ENCODE measurements at regions not wholly inside any gene's neighbourhood (a gene's known extent, or its start where the extent isn't known, plus 50 kb on each side); places are given as distances from the start of the nearest gene placed in this dataset.
"Not testable (repeated sequence)": the region's sequence is repeated elsewhere in the genome, so short reads cannot be mapped to it uniquely, and the experiment has no call there.

DNA sequence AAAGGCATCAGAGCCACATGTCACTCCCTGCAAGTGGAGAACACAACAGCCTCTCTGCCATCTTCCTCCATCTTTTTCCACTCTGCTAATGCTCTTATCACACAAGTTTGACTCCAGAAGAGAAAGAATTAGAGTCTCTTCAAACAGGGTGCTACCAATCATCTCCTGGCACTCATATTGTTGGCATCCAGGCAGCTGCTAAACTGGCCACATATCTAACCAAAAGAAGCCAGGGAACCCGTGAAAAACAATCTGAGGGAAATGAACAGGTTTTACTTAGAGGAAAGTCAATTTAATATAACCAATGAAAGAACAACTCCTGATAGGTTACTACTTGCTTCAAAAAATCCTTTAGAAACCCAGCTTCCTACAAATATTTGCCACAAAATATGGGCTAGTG, 117.2 kb downstream of the SLC25A46 start:
- no peak for DNase-seq (ENCODE audit: extremely low read depth in 1 of 11, low read depth in 9 of 11, low spot score in 4 of 11)

- peak in 4 of 11 donors; percentile 6 to 12 (median 10) for DNase-seq (ENCODE audit: extremely low read depth in 1 of 11, low read depth in 9 of 11, low spot score in 4 of 11)
Observed at GRCh38 chr5:110865400-110866094, 126.7 kb downstream of the SLC25A46 start.

- no peak for DNase-seq (ENCODE audit: extremely low read depth in 1 of 11, low read depth in 9 of 11, low spot score in 4 of 11)
Observed at GRCh38 chr5:110869927-110870326, 131.1 kb downstream of the SLC25A46 start.

GRCh38 chr5:110872200-110872599, 133.4 kb downstream of the SLC25A46 start:
- no peak for DNase-seq (ENCODE audit: extremely low read depth in 1 of 11, low read depth in 9 of 11, low spot score in 4 of 11)

DNA sequence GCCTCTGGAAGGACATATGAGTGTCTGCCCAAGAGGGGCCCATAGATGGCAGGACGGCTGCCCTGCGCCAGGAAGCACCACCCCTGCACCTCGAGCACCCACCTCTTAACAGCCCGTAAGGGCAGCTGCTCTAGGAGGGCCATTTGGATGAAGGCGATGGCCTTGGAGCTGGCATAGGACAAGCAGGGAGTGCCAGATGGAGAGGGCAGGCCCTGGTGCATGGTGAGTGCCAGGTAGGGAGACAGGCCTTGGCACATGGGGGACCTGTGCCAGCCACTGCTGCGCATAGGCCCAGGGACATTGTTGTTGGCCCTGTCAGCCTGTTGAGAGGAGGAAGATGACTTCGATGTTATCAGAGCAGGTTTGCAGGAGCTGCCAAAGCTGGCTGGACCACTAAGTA, 134.2 kb downstream of the SLC25A46 start:
- no peak for DNase-seq (ENCODE audit: extremely low read depth in 1 of 11, low read depth in 9 of 11, low spot score in 4 of 11)

- no peak for DNase-seq (ENCODE audit: extremely low read depth in 1 of 11, low read depth in 9 of 11, low spot score in 4 of 11)
Observed at GRCh38 chr5:110873773-110874437, 135.1 kb downstream of the SLC25A46 start.

DNA sequence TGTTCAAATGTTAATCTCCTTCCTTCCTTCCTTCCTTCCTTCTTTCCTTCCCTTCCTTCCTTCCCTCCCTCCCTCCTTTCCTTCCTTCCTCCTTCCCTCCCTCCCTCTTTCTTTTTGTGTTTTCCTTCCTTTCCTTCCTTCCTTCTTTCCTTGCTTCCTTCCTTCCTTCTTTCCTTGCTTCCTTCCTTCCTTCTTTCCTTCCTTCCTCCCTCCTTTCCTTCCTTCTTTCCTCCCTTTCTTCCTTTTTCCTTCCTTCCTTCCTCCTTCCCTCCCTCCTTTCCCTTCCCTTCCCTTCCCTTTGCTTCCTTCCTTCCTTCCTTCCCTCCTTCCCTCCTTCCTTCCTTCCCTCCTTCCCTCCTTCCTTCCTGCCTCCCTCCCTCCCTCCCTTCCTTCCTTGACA, 136.3 kb downstream of the SLC25A46 start:
- not testable (repeated sequence) for DNase-seq (ENCODE audit: extremely low read depth in 1 of 11, low read depth in 9 of 11, low spot score in 4 of 11)

DNA sequence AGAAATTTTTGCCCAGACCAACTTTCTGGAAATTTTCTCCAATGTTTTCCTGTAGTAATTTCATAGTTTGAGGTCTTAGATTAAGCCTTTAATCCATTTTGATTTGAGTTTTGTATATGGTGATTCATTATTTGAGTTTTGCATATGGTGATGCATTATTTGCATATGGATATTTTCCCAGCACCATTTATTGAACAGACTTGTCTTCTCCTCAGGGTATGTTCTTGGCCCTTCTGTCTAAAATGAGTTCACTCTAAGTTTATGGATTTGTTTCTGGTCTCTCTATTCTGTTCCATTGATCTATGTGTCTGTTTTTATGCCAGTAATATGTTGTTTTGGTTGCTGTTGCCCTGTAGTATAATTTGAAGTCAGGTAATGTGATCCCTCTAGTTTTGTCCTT, 139.3 kb downstream of the SLC25A46 start:
- DNase-seq (ENCODE audit: extremely low read depth in 1 of 11, low read depth in 9 of 11, low spot score in 4 of 11): no peak

- no peak for DNase-seq (ENCODE audit: extremely low read depth in 1 of 11, low read depth in 9 of 11, low spot score in 4 of 11)
Observed at GRCh38 chr5:110879675-110880074, 140.9 kb downstream of the SLC25A46 start.

DNA sequence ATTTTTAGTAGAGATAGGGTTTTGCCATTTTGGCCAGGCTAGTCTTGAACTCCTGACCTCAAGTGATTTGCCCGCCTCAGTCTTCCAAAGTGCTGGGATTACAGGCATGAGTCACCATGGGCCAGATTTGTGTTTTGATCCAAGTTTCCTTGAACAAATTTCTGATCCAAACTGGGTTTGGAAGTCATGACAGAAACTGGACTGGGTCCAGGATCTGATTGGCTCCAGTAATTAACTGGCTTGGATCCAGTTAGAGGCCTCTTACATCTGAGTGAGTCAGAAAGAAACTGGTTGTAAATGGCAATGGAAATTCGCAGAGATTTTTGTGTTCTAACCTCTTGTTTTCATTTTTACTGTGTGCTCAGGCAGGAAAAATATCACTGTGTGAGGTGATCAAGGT, 141.6 kb downstream of the SLC25A46 start:
- DNase-seq (ENCODE audit: extremely low read depth in 1 of 11, low read depth in 9 of 11, low spot score in 4 of 11): peak in 1 of 11 donors; percentile 4

DNA sequence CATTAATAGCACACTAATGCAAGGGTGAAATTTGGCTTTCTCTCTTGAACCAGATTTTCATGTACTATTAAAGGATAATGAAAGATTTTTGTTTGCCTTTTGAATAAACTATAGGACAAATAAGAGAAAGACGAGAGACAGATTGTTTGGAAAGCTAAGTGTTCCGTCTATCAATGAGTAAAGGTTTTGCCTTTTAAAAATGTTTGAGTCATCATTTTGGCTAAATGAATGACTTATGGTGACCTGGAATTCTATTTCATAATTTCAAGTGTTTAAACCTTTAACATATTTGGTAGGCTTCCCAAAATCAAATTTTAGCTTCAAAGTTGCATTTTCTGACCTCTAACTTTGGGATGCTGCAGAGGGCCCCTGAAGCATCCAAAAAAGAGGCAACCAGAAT, 145.2 kb downstream of the SLC25A46 start:
- DNase-seq (ENCODE audit: extremely low read depth in 1 of 11, low read depth in 9 of 11, low spot score in 4 of 11): no peak

- not testable (repeated sequence) for DNase-seq (ENCODE audit: extremely low read depth in 1 of 11, low read depth in 9 of 11, low spot score in 4 of 11)
Observed at GRCh38 chr5:110887170-110887569, 148.4 kb downstream of the SLC25A46 start.

- not testable (repeated sequence) for DNase-seq (ENCODE audit: extremely low read depth in 1 of 11, low read depth in 9 of 11, low spot score in 4 of 11)
Observed at GRCh38 chr5:110893854-110894483, 155.2 kb downstream of the SLC25A46 start.

DNA sequence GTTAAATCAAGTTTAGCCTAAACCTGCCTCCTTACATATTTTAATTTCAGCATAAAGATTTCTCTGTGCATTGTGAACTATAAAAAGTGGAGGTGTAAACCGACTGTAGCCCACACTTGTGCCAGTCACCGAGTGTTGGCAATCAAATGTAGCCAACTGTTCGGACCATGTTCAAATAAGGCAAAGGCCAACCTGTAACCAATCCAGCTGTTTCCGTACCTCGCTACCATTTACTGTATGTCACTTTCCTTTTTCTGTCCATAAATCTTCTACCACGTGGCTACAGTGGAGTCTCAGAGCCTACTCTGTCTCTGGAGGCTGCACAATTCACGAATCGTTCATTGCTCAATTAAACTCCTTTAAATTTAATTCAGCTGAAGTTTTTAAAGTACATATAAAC, 156.0 kb downstream of the SLC25A46 start:
- no peak for DNase-seq (ENCODE audit: extremely low read depth in 1 of 11, low read depth in 9 of 11, low spot score in 4 of 11)

DNA sequence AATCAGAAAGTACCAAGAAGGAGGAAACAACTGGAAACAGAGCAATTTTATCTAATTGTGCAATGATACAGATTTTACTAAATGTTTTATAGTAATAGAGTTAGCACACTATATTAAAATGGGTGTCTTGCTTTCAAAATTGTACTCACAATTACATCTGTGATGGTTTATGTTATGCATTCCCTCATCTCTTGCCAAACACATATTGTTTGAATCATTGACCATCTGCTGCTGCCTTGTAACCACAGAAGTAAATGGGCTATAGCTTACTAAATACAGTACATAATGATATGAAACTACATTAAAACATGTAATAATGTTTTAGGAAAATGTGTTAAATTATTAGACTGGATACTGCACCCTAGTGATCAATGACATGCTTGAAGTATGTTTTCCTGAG, 158.1 kb downstream of the SLC25A46 start:
- no peak for DNase-seq (ENCODE audit: extremely low read depth in 1 of 11, low read depth in 9 of 11, low spot score in 4 of 11)

- no peak for DNase-seq (ENCODE audit: extremely low read depth in 1 of 11, low read depth in 9 of 11, low spot score in 4 of 11)
Observed at GRCh38 chr5:110899566-110900412, 161.0 kb downstream of the SLC25A46 start.

DNA sequence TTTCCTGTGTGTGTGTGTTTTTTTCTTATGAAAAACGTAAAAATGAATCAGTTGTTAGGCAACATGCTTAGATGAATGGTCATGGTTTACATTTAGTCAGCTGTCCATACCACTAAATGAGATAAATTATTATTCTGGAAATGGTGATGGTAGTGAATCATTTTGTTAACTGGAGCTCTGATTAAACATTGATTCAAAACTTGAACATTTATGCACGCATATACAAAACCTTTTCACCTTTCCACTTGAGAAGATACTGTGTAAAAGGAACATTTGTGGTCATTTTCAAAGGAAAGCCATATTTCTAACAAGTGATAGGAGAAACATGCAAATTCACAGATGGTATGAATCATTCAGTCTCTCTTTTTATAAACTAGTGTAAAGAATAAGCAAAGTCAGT, 162.0 kb downstream of the SLC25A46 start:
- no peak for DNase-seq (ENCODE audit: extremely low read depth in 1 of 11, low read depth in 9 of 11, low spot score in 4 of 11)

- no peak for DNase-seq (ENCODE audit: extremely low read depth in 1 of 11, low read depth in 9 of 11, low spot score in 4 of 11)
Observed at GRCh38 chr5:110903966-110904365, 165.2 kb downstream of the SLC25A46 start.

- no peak for DNase-seq (ENCODE audit: extremely low read depth in 1 of 11, low read depth in 9 of 11, low spot score in 4 of 11)
Observed at GRCh38 chr5:110908848-110909247, 162.7 kb upstream of the TSLP start.

GRCh38 chr5:110909415-110909814, 162.1 kb upstream of the TSLP start:
- no peak for DNase-seq (ENCODE audit: extremely low read depth in 1 of 11, low read depth in 9 of 11, low spot score in 4 of 11)
